Suprapubic skin (tissue), 4 donors: ENCODE measurements at regions not wholly inside any gene's neighbourhood (a gene's known extent, or its start where the extent isn't known, plus 50 kb on each side); places are given as distances from the start of the nearest gene placed in this dataset.

Experiments
- EP300 ChIP-seq: sonication (generic); formaldehyde crosslinking; IDR thresholded peaks from one replicate; pipeline ENCODE4 v1.6.1; 2017; ENCODE audit warnings: antibody characterized with exemption
- POLR2A ChIP-seq, 2 donors: fragments of 450-650 bp; IDR thresholded peaks; one replicate each; pipeline ENCODE4 v1.6.1; 2017; ENCODE audit warnings: antibody characterized with exemption in 2 of 2, mild to moderate bottlenecking in 2 of 2, moderate library complexity in 2 of 2
- POLR2AphosphoS5 ChIP-seq, 3 donors: sonication (generic); formaldehyde crosslinking; IDR thresholded peaks; one replicate each; pipeline ENCODE4 v1.6.1; 2017; ENCODE audit warnings: antibody characterized with exemption in 3 of 3
- TF ChIP-seq, protein P1 (sequence below), 2 donors: fragments of 200-600 bp in 1 of 2; fragments of 450-650 bp in 1 of 2; sonication (generic) in 1 of 2; IDR thresholded peaks; one replicate each; pipeline ENCODE4 v1.5.1; 2016 to 2019; ENCODE audit warnings: antibody characterized with exemption in 2 of 2, mild to moderate bottlenecking in 1 of 2, moderate library complexity in 1 of 2

DNA sequence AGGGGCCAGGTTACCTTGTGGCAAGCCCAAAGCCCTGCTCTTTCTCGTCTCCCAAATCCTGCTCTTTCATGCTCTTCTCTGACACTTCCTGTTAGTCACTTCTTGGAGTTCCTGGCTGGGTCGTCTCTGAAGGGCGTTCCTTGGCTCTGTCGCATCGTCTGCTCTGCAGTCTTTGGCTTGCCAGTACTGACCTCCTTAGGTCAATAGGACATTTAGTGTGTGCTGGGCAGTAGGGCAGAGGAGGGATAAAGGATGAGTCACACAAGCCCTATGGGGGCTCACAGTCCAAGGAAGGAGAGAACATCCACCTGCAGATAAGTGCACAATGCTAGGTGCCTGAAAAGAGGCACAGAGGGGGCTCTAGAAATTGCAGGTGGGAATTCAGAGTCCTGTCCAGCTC, 87.5 kb downstream of the FAM43A start:
- TF ChIP-seq EP300, result no peak
- TF ChIP-seq, protein P1, sequence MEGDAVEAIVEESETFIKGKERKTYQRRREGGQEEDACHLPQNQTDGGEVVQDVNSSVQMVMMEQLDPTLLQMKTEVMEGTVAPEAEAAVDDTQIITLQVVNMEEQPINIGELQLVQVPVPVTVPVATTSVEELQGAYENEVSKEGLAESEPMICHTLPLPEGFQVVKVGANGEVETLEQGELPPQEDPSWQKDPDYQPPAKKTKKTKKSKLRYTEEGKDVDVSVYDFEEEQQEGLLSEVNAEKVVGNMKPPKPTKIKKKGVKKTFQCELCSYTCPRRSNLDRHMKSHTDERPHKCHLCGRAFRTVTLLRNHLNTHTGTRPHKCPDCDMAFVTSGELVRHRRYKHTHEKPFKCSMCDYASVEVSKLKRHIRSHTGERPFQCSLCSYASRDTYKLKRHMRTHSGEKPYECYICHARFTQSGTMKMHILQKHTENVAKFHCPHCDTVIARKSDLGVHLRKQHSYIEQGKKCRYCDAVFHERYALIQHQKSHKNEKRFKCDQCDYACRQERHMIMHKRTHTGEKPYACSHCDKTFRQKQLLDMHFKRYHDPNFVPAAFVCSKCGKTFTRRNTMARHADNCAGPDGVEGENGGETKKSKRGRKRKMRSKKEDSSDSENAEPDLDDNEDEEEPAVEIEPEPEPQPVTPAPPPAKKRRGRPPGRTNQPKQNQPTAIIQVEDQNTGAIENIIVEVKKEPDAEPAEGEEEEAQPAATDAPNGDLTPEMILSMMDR (IDR thresholded peaks at IDR 0.05), result no peak
- no peak for TF ChIP-seq POLR2A (IDR thresholded peaks at IDR 0.05)
- peak in 1 of 3 donors; percentile 46 for TF ChIP-seq POLR2AphosphoS5 (IDR thresholded peaks at IDR 0.05)
